RWPE2 (cell line): ENCODE measurements at regions not wholly inside any gene's neighbourhood (a gene's known extent, or its start where the extent isn't known, plus 50 kb on each side); places are given as distances from the start of the nearest gene placed in this dataset.
"Not testable (repeated sequence)": the region's sequence is repeated elsewhere in the genome, so short reads cannot be mapped to it uniquely, and the experiment has no call there.

Experiments used
- ATAC-seq: fragments of 200-7000 bp; cut with Tn5 transposase; 3 replicates; pipeline ENCODE4 v1.9.1; 2021; ENCODE audit warnings: low read depth
- DNase-seq: peaks from one replicate; pipeline ENCODE4 v3.0.0-alpha.2; 2020; ENCODE audit warnings: low spot score
- H3K27ac ChIP-seq: fragments of 450-650 bp; 2 replicates; pipeline ENCODE4 v1.5.1; 2017; ENCODE audit warnings: mild to moderate bottlenecking; ENCODE audit not compliant: poor library complexity, severe bottlenecking
- H3K27me3 ChIP-seq: fragments of 250-450 bp; sonication (Bioruptor Pico); 2 replicates; pipeline ENCODE4 v1.5.1; 2021; ENCODE audit warnings: mild to moderate bottlenecking, moderate library complexity; ENCODE audit not compliant: insufficient read depth, poor library complexity, severe bottlenecking
- H3K36me3 ChIP-seq: fragments of 250-450 bp; sonication (Bioruptor Pico); 2 replicates; pipeline ENCODE4 v1.5.1; 2020; ENCODE audit warnings: low read depth, mild to moderate bottlenecking, moderate library complexity
- H3K4me1 ChIP-seq: fragments of 250-450 bp; sonication (Bioruptor Pico); 2 replicates; pipeline ENCODE4 v1.5.1; 2021; ENCODE audit warnings: mild to moderate bottlenecking, moderate library complexity; ENCODE audit not compliant: insufficient read depth, poor library complexity, severe bottlenecking
- H3K4me3 ChIP-seq: fragments of 250-450 bp; sonication (Bioruptor Pico); 2 replicates; pipeline ENCODE4 v1.5.1; 2021; ENCODE audit warnings: mild to moderate bottlenecking, moderate library complexity; ENCODE audit not compliant: severe bottlenecking
- H3K9me3 ChIP-seq: fragments of 250-450 bp; sonication (Bioruptor Pico); 2 replicates; pipeline ENCODE4 v1.5.1; 2021; ENCODE audit warnings: mild to moderate bottlenecking, moderate library complexity; ENCODE audit not compliant: severe bottlenecking
- CTCF ChIP-seq: fragments of 450-650 bp; IDR thresholded peaks from one replicate; pipeline ENCODE4 v1.5.1; 2017; ENCODE audit warnings: mild to moderate bottlenecking, moderate library complexity; ENCODE audit not compliant: poor library complexity, severe bottlenecking

- Histone ChIP-seq H3K9me3 (no peaks in the 10 kb centered on the region), H3K4me3 (no peak overlapping the region), H3K27ac (no peak overlapping the region), H3K27me3 (no peaks in the 10 kb centered on the region), H3K4me1 (no peaks in the 10 kb centered on the region), H3K36me3 (no peaks in the 10 kb centered on the region)
- ATAC-seq, result no peak
- no peak for TF ChIP-seq CTCF
- no peak for DNase-seq
Measured at GRCh38 chr3:34152656-34153055, 354.2 kb downstream of the PDCD6IP start.

- TF ChIP-seq CTCF, result no peak
- H3K36me3 ChIP-seq, result no peaks in the 10 kb centered on the region
- H3K9me3 ChIP-seq, result no peaks in the 10 kb centered on the region
- no peaks in the 10 kb centered on the region for H3K27me3 ChIP-seq
- no peaks in the 10 kb centered on the region for H3K4me1 ChIP-seq
- no peak overlapping the region for H3K27ac ChIP-seq
- DNase-seq (no peak), ATAC-seq (no peak)
- H3K4me3 ChIP-seq, result no peak overlapping the region
Measured at GRCh38 chr3:34155108-34155507, 356.7 kb downstream of the PDCD6IP start.

GRCh38 chr3:34155666-34156065 is 357.2 kb downstream of the PDCD6IP start:
- Histone ChIP-seq H3K27ac (no peak overlapping the region), H3K27me3 (no peaks in the 10 kb centered on the region), H3K4me1 (no peaks in the 10 kb centered on the region), H3K4me3 (no peak overlapping the region), H3K36me3 (no peaks in the 10 kb centered on the region), H3K9me3 (no peaks in the 10 kb centered on the region)
- ATAC-seq, result no peak
- TF ChIP-seq CTCF, result no peak
- DNase-seq, result no peak

GRCh38 chr3:34157491-34157890 is 359.1 kb downstream of the PDCD6IP start:
- Histone ChIP-seq H3K36me3 (no peaks in the 10 kb centered on the region), H3K4me3 (no peak overlapping the region), H3K27ac (no peak overlapping the region), H3K27me3 (no peaks in the 10 kb centered on the region), H3K4me1 (no peaks in the 10 kb centered on the region), H3K9me3 (no peaks in the 10 kb centered on the region)
- no peak for ATAC-seq
- no peak for DNase-seq
- no peak for TF ChIP-seq CTCF

GRCh38 chr3:34159613-34160420 is 361.4 kb downstream of the PDCD6IP start:
- H3K4me1 ChIP-seq, result no peaks in the 10 kb centered on the region
- H3K9me3 ChIP-seq, result no peaks in the 10 kb centered on the region
- H3K4me3 ChIP-seq, result no peak overlapping the region
- ATAC-seq (no peak), DNase-seq (no peak)
- no peaks in the 10 kb centered on the region for H3K36me3 ChIP-seq
- no peaks in the 10 kb centered on the region for H3K27me3 ChIP-seq
- no peak for TF ChIP-seq CTCF
- no peak overlapping the region for H3K27ac ChIP-seq

- DNase-seq, H3K27me3 ChIP-seq, H3K4me1 ChIP-seq, H3K36me3 ChIP-seq, ATAC-seq, H3K9me3 ChIP-seq, H3K27ac ChIP-seq, H3K4me3 ChIP-seq: not testable (repeated sequence)
Measured at GRCh38 chr3:34169636-34170035, 371.2 kb downstream of the PDCD6IP start.
